ENCODE measurements at regions not wholly inside any gene's neighbourhood (a gene's known extent, or its start where the extent isn't known, plus 50 kb on each side); places are given as distances from the start of the nearest gene placed in this dataset.

GRCh38 chr2:105677901-105678300 lies 66.8 kb upstream of the NCK2 start:
- TF ChIP-seq REST (IDR thresholded peaks at IDR 0.05; ENCODE audit: low read depth): no peak
- TF ChIP-seq YY1 (IDR thresholded peaks at IDR 0.05; ENCODE audit: low read depth): no peak
- no peak for TF ChIP-seq EP300 (IDR thresholded peaks at IDR 0.05; ENCODE audit: borderline replicate concordance)
- no peak for TF ChIP-seq CEBPB (IDR thresholded peaks at IDR 0.05)
- no peak for TF ChIP-seq TEAD4 (IDR thresholded peaks at IDR 0.05)
- TF ChIP-seq MAX (IDR thresholded peaks at IDR 0.05): no peak
- TF ChIP-seq EGR1 (IDR thresholded peaks at IDR 0.05): no peak
- TF ChIP-seq TAF1 (IDR thresholded peaks at IDR 0.05; ENCODE audit: low read depth): no peak
- no peak for TF ChIP-seq USF1 (IDR thresholded peaks at IDR 0.05)
- TF ChIP-seq CREB1 (IDR thresholded peaks at IDR 0.05; ENCODE audit: low read depth): no peak
- TF ChIP-seq TCF12 (IDR thresholded peaks at IDR 0.05; ENCODE audit: low read depth): no peak
- no peak for TF ChIP-seq NFIC (IDR thresholded peaks at IDR 0.05)
